IMR-90 (cell line): ENCODE measurements at regions not wholly inside any gene's neighbourhood (a gene's known extent, or its start where the extent isn't known, plus 50 kb on each side); places are given as distances from the start of the nearest gene placed in this dataset.

Source experiments
- ATAC-seq: fragments of 200-7000 bp; cut with Tn5 transposase; 2 replicates; pipeline ENCODE4 v1.9.1; 2020; ENCODE audit warnings: low read depth, mild to moderate bottlenecking, moderate library complexity
- BruUV-seq: library from RNA; stranded (reverse); fragments of 400-500 nt; replicated peaks from 2 replicates; lab custom pipeline; 2021; lab: Mats Ljungman, UMichigan
- CTCF ChIA-PET: fragments of 300-600 bp; formaldehyde crosslinking; extraction: SDS; loops from one replicate; lab custom pipeline; 2021; ENCODE audit warnings: antibody characterized with exemption; lab: Yijun Ruan, JAX
- POLR2A ChIA-PET: fragments of 300-600 bp; sonication (Branson Sonifier 250); formaldehyde crosslinking; loops from one replicate; lab custom pipeline; 2022; ENCODE audit warnings: antibody characterized with exemption; ENCODE audit not compliant: unreplicated experiment; lab: Charles Lee
- DNase-seq: peaks from one replicate; pipeline ENCODE4 v3.0.0; 2013
- H2AFZ ChIP-seq: replicated peaks from 2 replicates; pipeline ENCODE3; 2013; ENCODE audit warnings: low read length, mild to moderate bottlenecking; ENCODE audit not compliant: poor library complexity
- H2AK5ac ChIP-seq: 2 replicates; pipeline ENCODE4 v1.6.1; 2013; ENCODE audit warnings: low read depth, low read length, inconsistent platforms
- H2AK9ac ChIP-seq: replicated peaks from 2 replicates; pipeline ENCODE3; 2013; ENCODE audit warnings: mild to moderate bottlenecking, low read depth, low read length, moderate library complexity; ENCODE audit not compliant: poor library complexity
- H2BK120ac ChIP-seq: 2 replicates; pipeline ENCODE4 v1.6.1; 2013; ENCODE audit warnings: low read depth, low read length, inconsistent platforms
- H2BK15ac ChIP-seq: 3 replicates; pipeline ENCODE4 v1.6.1; 2013; ENCODE audit warnings: low read depth, low read length, inconsistent platforms
- H2BK20ac ChIP-seq: 2 replicates; pipeline ENCODE4 v1.6.1; 2013; ENCODE audit warnings: low read depth, mild to moderate bottlenecking, inconsistent platforms, low read length, moderate library complexity
- H2BK5ac ChIP-seq: 2 replicates; pipeline ENCODE4 v1.6.1; 2013; ENCODE audit warnings: mild to moderate bottlenecking, low read depth, low read length, inconsistent platforms; ENCODE audit not compliant: poor library complexity, severe bottlenecking
- H3K14ac ChIP-seq: replicated peaks from 2 replicates; pipeline ENCODE4 v1.6.1; 2013; ENCODE audit warnings: low read depth, low read length, inconsistent platforms
- H3K18ac ChIP-seq: 2 replicates; pipeline ENCODE4 v1.6.1; 2013; ENCODE audit warnings: low read depth, low read length, control low read depth
- H3K23ac ChIP-seq: 2 replicates; pipeline ENCODE4 v1.6.1; 2013; ENCODE audit warnings: low read depth, low read length, inconsistent platforms
- H3K27ac ChIP-seq: 2 replicates; pipeline ENCODE4 v1.5.1; 2013; ENCODE audit warnings: mild to moderate bottlenecking, control low read depth, low read length; ENCODE audit not compliant: insufficient read depth
- H3K27me3 ChIP-seq: 2 replicates; pipeline ENCODE4 v1.6.1; 2013; ENCODE audit warnings: low read length; ENCODE audit not compliant: control insufficient read depth, insufficient read depth
- H3K36me3 ChIP-seq: 2 replicates; pipeline ENCODE4 v1.6.1; 2013; ENCODE audit warnings: low read length, mixed read lengths; ENCODE audit not compliant: control insufficient read depth, insufficient read depth
- H3K4ac ChIP-seq: 2 replicates; pipeline ENCODE4 v1.6.1; 2013; ENCODE audit warnings: low read depth, low read length, inconsistent platforms
- H3K4me1 ChIP-seq: 2 replicates; pipeline ENCODE4 v1.6.1; 2013; ENCODE audit warnings: low read length, mixed read lengths; ENCODE audit not compliant: control insufficient read depth, insufficient read depth
- H3K4me2 ChIP-seq: 2 replicates; pipeline ENCODE4 v1.6.1; 2013; ENCODE audit warnings: low read depth, mild to moderate bottlenecking, control low read depth, low read length, moderate library complexity
- H3K4me3 ChIP-seq: 2 replicates; pipeline ENCODE4 v1.5.1; 2013; ENCODE audit warnings: low read depth, mild to moderate bottlenecking, control low read depth, low read length, moderate library complexity; ENCODE audit not compliant: insufficient read depth
- H3K56ac ChIP-seq: 2 replicates; pipeline ENCODE4 v1.6.1; 2013; ENCODE audit warnings: low read length, inconsistent platforms; ENCODE audit not compliant: insufficient read depth; ENCODE audit errors: extremely low read depth
- H3K79me1 ChIP-seq, 2 experiments: 2 replicates each; pipeline ENCODE4 v1.6.1; 2013; ENCODE audit warnings: low read length in 2 of 2, inconsistent platforms in 1 of 2, low read depth in 1 of 2
- H3K9ac ChIP-seq: 2 replicates; pipeline ENCODE4 v1.6.1; 2013; ENCODE audit warnings: low read depth, low read length, control low read depth
- H3K9me1 ChIP-seq: 2 replicates; pipeline ENCODE4 v1.6.1; 2013; ENCODE audit warnings: low read length, inconsistent platforms; ENCODE audit not compliant: insufficient read depth
- H3K9me3 ChIP-seq: 2 replicates; pipeline ENCODE4 v1.6.1; 2013; ENCODE audit warnings: low read length; ENCODE audit not compliant: control insufficient read depth, insufficient read depth
- H4K20me1 ChIP-seq: 2 replicates; pipeline ENCODE4 v1.6.1; 2013; ENCODE audit warnings: low read length, inconsistent platforms; ENCODE audit not compliant: insufficient read depth
- H4K5ac ChIP-seq: 2 replicates; pipeline ENCODE4 v1.6.1; 2013; ENCODE audit warnings: mild to moderate bottlenecking, low read depth, low read length, control low read depth
- H4K8ac ChIP-seq, 2 experiments: 2 replicates each; pipeline ENCODE4 v1.6.1; 2013; ENCODE audit warnings: low read depth in 2 of 2, low read length in 2 of 2, control low read depth in 1 of 2, inconsistent platforms in 1 of 2
- H4K91ac ChIP-seq: 2 replicates; pipeline ENCODE4 v1.6.1; 2013; ENCODE audit warnings: low read depth, low read length, inconsistent platforms; ENCODE audit not compliant: insufficient read depth
- BHLHE40 ChIP-seq: fragments of 150-350 bp; IDR thresholded peaks from 2 replicates; pipeline ENCODE4 v1.6.1; 2016; ENCODE audit warnings: mild to moderate bottlenecking, low read depth, low read length
- CEBPB ChIP-seq: IDR thresholded peaks from 2 replicates; pipeline ENCODE4 v1.6.1; 2012; ENCODE audit warnings: low read depth, low read length, improper control_type of control experiment
- CHD1 ChIP-seq: IDR thresholded peaks from 2 replicates; pipeline ENCODE4 v1.6.1; 2012; ENCODE audit warnings: low read depth, low read length, improper control_type of control experiment
- ELK1 ChIP-seq: fragments of 150-350 bp; IDR thresholded peaks from 2 replicates; pipeline ENCODE4 v1.6.1; 2016; ENCODE audit warnings: low read depth, mild to moderate bottlenecking, low read length, moderate library complexity, borderline replicate concordance
- FOS ChIP-seq: fragments of 150-350 bp; IDR thresholded peaks from 2 replicates; pipeline ENCODE4 v1.6.1; 2016; ENCODE audit warnings: low read depth, low read length
- MAFK ChIP-seq: IDR thresholded peaks from 2 replicates; pipeline ENCODE4 v1.6.1; 2012; ENCODE audit warnings: low read depth, low read length, improper control_type of control experiment
- MAZ ChIP-seq: IDR thresholded peaks from 2 replicates; pipeline ENCODE4 v1.6.1; 2012; ENCODE audit warnings: low read depth, mild to moderate bottlenecking, low read length, improper control_type of control experiment, moderate library complexity, borderline replicate concordance
- MXI1 ChIP-seq: IDR thresholded peaks from 2 replicates; pipeline ENCODE4 v1.6.1; 2012; ENCODE audit warnings: low read depth, mild to moderate bottlenecking, low read length, moderate library complexity, borderline replicate concordance
- NFE2L2 ChIP-seq: fragments of 150-350 bp; IDR thresholded peaks from 2 replicates; pipeline ENCODE4 v1.6.1; 2016; ENCODE audit warnings: low read depth, mild to moderate bottlenecking, low read length
- POLR2A ChIP-seq: IDR thresholded peaks from 2 replicates; pipeline ENCODE4 v1.6.1; 2012; ENCODE audit warnings: mild to moderate bottlenecking, low read depth, low read length
- RCOR1 ChIP-seq: IDR thresholded peaks from 2 replicates; pipeline ENCODE4 v1.6.1; 2012; ENCODE audit warnings: mild to moderate bottlenecking, low read length, improper control_type of control experiment; ENCODE audit not compliant: insufficient replicate concordance
- RFX5 ChIP-seq: IDR thresholded peaks from 2 replicates; pipeline ENCODE4 v1.8.0; 2012; ENCODE audit warnings: low read depth, mild to moderate bottlenecking, low read length, moderate library complexity
- WGBS, 2 experiments: methylation state at CpG; one replicate each; pipeline versions ENCODE4 v1.1.5 to v1.1.7; 2013; ENCODE audit warnings: missing lambda C conversion rate in 2 of 2; ENCODE audit not compliant: insufficient read length in 1 of 2; ENCODE audit errors: extremely low coverage in 2 of 2; 5-methylcytosine and 5-hydroxymethylcytosine counted together
- dilution Hi-C: fragments of 300-500 bp; cut with HindIII; formaldehyde crosslinking; loops from one replicate; pipeline ENCODE4 v1.14.3; 2018; ENCODE audit warnings: low sequenced_read_pairs; ENCODE audit not compliant: unreplicated experiment
- in situ Hi-C: fragments of 300-500 bp; cut with MboI; formaldehyde crosslinking; loops from 3 replicates; pipeline ENCODE4 v1.14.3; 2019; ENCODE audit warnings: low sequenced_read_pairs, inconsistent platforms, mixed read lengths
- intact Hi-C: fragments of 100-400 bp; cut with micrococcal nuclease; formaldehyde crosslinking; loops from 2 replicates; pipeline ENCODE4 v1.10.0; 2022
- TF ChIP-seq, protein P1 (sequence below): conservative IDR thresholded peaks from 2 replicates; pipeline ENCODE4 v1.5.1; 2012; ENCODE audit warnings: mild to moderate bottlenecking, low read depth, low read length, improper control_type of control experiment
- TF ChIP-seq, protein P2 (sequence below): fragments of 150-350 bp; IDR thresholded peaks from 2 replicates; pipeline ENCODE4 v1.6.1; 2017; ENCODE audit warnings: mild to moderate bottlenecking, antibody characterized with exemption, low read length, low read depth

DNA sequence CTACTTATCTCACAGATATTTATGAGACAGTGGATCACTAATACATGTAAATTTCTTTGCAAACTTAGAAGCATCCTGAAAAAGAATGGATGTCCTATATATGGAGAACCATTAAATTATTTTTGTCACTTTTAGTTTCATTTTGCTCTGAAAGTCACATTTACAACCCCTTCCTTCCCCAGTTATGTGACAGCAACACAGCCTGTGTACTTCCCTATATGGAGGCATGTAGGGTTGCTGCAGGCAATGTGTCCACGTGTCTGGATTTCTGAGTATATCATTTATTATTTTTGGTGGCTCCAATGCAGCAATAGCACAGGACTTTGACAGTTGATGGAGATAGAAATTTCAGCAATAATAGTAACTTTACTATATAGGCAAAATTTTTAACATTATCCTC, 156.4 kb downstream of the ST8SIA4 start:
- H3K9me1 ChIP-seq, result no peaks in the 10 kb centered on the region
- H3K9me3 ChIP-seq, result no peaks in the 10 kb centered on the region
- no peak overlapping the region for H2BK5ac ChIP-seq
- no peak overlapping the region for H3K4me3 ChIP-seq
- H2BK15ac ChIP-seq, result no peak overlapping the region
- dilution Hi-C loops (no loop called here), in situ Hi-C loops (no loop called here), intact Hi-C loops (no loop called here)
- H3K23ac ChIP-seq, result no peak overlapping the region
- no peaks in the 10 kb centered on the region for H3K79me1 ChIP-seq
- no peak overlapping the region for H3K4me2 ChIP-seq
- H3K14ac ChIP-seq, result no peak overlapping the region
- no peaks in the 10 kb centered on the region for H3K4me1 ChIP-seq
- ChIA-PET CTCF (no interaction called here), POLR2A (no interaction called here)
- H4K5ac ChIP-seq, result no peak overlapping the region
- no peak overlapping the region for H4K91ac ChIP-seq
- H2BK20ac ChIP-seq, result no peak overlapping the region
- no peak overlapping the region for H2AFZ ChIP-seq
- H3K56ac ChIP-seq, result no peak overlapping the region
- no peaks in the 10 kb centered on the region for H4K20me1 ChIP-seq
- WGBS, 2 experiments, result no CpG with 5 or more reads among the region's 1 CpG
- no peak overlapping the region for H2AK5ac ChIP-seq
- no peak overlapping the region for H2BK120ac ChIP-seq
- DNase-seq (no peak), ATAC-seq (no peak)
- H3K4ac ChIP-seq, result no peak overlapping the region
- no peak overlapping the region for H3K27ac ChIP-seq
- no peaks in the 10 kb centered on the region for H3K36me3 ChIP-seq
- H3K18ac ChIP-seq, result no peak overlapping the region
- TF ChIP-seq MAZ, result no peak
- no peak for TF ChIP-seq MAFK
- no peak for TF ChIP-seq CEBPB
- no peak for TF ChIP-seq FOS
- no peak for TF ChIP-seq ELK1
- TF ChIP-seq, protein P1, sequence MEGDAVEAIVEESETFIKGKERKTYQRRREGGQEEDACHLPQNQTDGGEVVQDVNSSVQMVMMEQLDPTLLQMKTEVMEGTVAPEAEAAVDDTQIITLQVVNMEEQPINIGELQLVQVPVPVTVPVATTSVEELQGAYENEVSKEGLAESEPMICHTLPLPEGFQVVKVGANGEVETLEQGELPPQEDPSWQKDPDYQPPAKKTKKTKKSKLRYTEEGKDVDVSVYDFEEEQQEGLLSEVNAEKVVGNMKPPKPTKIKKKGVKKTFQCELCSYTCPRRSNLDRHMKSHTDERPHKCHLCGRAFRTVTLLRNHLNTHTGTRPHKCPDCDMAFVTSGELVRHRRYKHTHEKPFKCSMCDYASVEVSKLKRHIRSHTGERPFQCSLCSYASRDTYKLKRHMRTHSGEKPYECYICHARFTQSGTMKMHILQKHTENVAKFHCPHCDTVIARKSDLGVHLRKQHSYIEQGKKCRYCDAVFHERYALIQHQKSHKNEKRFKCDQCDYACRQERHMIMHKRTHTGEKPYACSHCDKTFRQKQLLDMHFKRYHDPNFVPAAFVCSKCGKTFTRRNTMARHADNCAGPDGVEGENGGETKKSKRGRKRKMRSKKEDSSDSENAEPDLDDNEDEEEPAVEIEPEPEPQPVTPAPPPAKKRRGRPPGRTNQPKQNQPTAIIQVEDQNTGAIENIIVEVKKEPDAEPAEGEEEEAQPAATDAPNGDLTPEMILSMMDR, result no peak
- no peak for TF ChIP-seq POLR2A
- TF ChIP-seq CHD1, result no peak
- TF ChIP-seq MXI1, result no peak
- TF ChIP-seq RCOR1, result no peak
- TF ChIP-seq BHLHE40, result no peak
- no peak for TF ChIP-seq RFX5
- TF ChIP-seq, protein P2, sequence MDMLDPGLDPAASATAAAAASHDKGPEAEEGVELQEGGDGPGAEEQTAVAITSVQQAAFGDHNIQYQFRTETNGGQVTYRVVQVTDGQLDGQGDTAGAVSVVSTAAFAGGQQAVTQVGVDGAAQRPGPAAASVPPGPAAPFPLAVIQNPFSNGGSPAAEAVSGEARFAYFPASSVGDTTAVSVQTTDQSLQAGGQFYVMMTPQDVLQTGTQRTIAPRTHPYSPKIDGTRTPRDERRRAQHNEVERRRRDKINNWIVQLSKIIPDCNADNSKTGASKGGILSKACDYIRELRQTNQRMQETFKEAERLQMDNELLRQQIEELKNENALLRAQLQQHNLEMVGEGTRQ, result no peak
- TF ChIP-seq NFE2L2, result no peak
- H3K9ac ChIP-seq, result no peak overlapping the region
- H3K27me3 ChIP-seq, result no peaks in the 10 kb centered on the region
- no TSS peak for BruUV-seq
- no peak overlapping the region for H2AK9ac ChIP-seq
- no peak overlapping the region for H4K8ac ChIP-seq
